Left lung (tissue), 4 donors: ENCODE measurements at regions not wholly inside any gene's neighbourhood (a gene's known extent, or its start where the extent isn't known, plus 50 kb on each side); places are given as distances from the start of the nearest gene placed in this dataset.

ENCODE experiments used
- ATAC-seq: fragments of 200-7000 bp; cut with Tn5 transposase; one replicate; pipeline ENCODE4 v1.9.1; 2020; ENCODE audit warnings: moderate library complexity
- DNase-seq, 4 donors: peaks; one replicate each; pipeline ENCODE4 v3.0.0-alpha.2; 2013 to 2020
- H3K27ac ChIP-seq, 2 donors: fragments of 200-600 bp; sonication (generic) in 1 of 2; one replicate each; pipeline versions ENCODE4 v1.5.0 to v1.8.0; 2020 to 2021
- H3K27me3 ChIP-seq, 2 donors: fragments of 200-600 bp; sonication (generic) in 1 of 2; one replicate each; pipeline versions ENCODE4 v1.5.0 to v1.8.0; 2020 to 2021
- H3K36me3 ChIP-seq, 2 donors: fragments of 200-600 bp; sonication (generic) in 1 of 2; one replicate each; pipeline versions ENCODE4 v1.5.0 to v1.8.0; 2020 to 2021
- H3K4me1 ChIP-seq, 2 donors: fragments of 200-600 bp; one replicate each; pipeline ENCODE4 v1.8.0; 2021
- H3K4me3 ChIP-seq, 2 donors: fragments of 200-600 bp; sonication (generic) in 1 of 2; one replicate each; pipeline versions ENCODE4 v1.5.0 to v1.8.0; 2020 to 2021; ENCODE audit warnings: mild to moderate bottlenecking in 1 of 2
- H3K9me3 ChIP-seq, 2 donors: fragments of 200-600 bp; sonication (generic) in 1 of 2; one replicate each; pipeline versions ENCODE4 v1.5.0 to v1.8.0; 2020 to 2021
- intact Hi-C, 2 donors: fragments of 100-400 bp; cut with DNase I; formaldehyde crosslinking; loops; one replicate each; pipeline versions ENCODE4 v1.11.2 to v1.14.2; 2022
- TF ChIP-seq, protein P1 (sequence below), 2 donors: fragments of 200-600 bp; sonication (generic) in 1 of 2; IDR thresholded peaks; one replicate each; pipeline versions ENCODE4 v1.5.0 to v1.8.0; 2021; ENCODE audit warnings: antibody characterized with exemption in 2 of 2
- donor health status: DM: no; HTN: yes; CAD: no.
- donor health status: DM: no; HTN: no; CAD: no.

- intact Hi-C loops = no loop called here
- TF ChIP-seq, protein P1, sequence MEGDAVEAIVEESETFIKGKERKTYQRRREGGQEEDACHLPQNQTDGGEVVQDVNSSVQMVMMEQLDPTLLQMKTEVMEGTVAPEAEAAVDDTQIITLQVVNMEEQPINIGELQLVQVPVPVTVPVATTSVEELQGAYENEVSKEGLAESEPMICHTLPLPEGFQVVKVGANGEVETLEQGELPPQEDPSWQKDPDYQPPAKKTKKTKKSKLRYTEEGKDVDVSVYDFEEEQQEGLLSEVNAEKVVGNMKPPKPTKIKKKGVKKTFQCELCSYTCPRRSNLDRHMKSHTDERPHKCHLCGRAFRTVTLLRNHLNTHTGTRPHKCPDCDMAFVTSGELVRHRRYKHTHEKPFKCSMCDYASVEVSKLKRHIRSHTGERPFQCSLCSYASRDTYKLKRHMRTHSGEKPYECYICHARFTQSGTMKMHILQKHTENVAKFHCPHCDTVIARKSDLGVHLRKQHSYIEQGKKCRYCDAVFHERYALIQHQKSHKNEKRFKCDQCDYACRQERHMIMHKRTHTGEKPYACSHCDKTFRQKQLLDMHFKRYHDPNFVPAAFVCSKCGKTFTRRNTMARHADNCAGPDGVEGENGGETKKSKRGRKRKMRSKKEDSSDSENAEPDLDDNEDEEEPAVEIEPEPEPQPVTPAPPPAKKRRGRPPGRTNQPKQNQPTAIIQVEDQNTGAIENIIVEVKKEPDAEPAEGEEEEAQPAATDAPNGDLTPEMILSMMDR (IDR thresholded peaks at IDR 0.05) = no peak
- no peaks in the 10 kb centered on the region for H3K36me3 ChIP-seq
- DNase-seq (no peak), ATAC-seq (no peak)
- no peaks in the 10 kb centered on the region for H3K4me1 ChIP-seq
- no peaks in the 10 kb centered on the region for H3K9me3 ChIP-seq
- H3K27me3 ChIP-seq = no peaks in the 10 kb centered on the region
- H3K4me3 ChIP-seq = no peak overlapping the region
- no peak overlapping the region for H3K27ac ChIP-seq
Observed at GRCh38 chr11:15501566-15501965, 386.8 kb downstream of the INSC start.

DNA sequence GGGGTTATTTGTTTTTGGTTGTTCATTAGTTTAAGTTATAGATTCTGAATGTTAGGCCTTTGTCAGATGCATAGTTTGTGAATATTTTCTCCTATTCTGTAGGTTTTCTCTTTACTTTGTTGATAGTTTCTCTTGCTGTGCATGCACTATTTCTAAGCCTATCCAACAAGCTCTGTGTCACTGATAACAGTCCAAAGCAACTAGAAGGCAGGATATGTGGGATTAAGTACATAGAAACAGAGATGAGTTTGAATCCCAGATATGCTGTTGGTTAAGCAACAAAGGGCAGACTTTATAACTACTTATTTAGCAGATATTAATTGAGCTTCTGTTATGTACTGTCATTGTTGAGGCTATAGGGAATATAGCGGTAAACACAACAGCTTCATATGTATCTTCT is 390.4 kb downstream of the INSC start:
- Histone ChIP-seq H3K27me3 (no peaks in the 10 kb centered on the region), H3K9me3 (no peaks in the 10 kb centered on the region), H3K4me3 (no peak overlapping the region), H3K27ac (no peak overlapping the region), H3K36me3 (no peaks in the 10 kb centered on the region), H3K4me1 (no peaks in the 10 kb centered on the region)
- intact Hi-C loops = no loop called here
- DNase-seq (no peak), ATAC-seq (no peak)
- TF ChIP-seq, protein P1 (IDR thresholded peaks at IDR 0.05) = no peak

- DNase-seq (peak in 1 of 4 donors; percentile 18), ATAC-seq (peak; percentile 84)
- Histone ChIP-seq H3K27me3 (no peaks in the 10 kb centered on the region), H3K9me3 (no peaks in the 10 kb centered on the region), H3K4me1 (no peaks in the 10 kb centered on the region), H3K4me3 (no peak overlapping the region), H3K27ac (no peak overlapping the region), H3K36me3 (no peaks in the 10 kb centered on the region)
- TF ChIP-seq, protein P1 (IDR thresholded peaks at IDR 0.05) = no peak
- intact Hi-C loops = no loop called here
Observed at GRCh38 chr11:15507592-15507991, 392.9 kb downstream of the INSC start.

DNA sequence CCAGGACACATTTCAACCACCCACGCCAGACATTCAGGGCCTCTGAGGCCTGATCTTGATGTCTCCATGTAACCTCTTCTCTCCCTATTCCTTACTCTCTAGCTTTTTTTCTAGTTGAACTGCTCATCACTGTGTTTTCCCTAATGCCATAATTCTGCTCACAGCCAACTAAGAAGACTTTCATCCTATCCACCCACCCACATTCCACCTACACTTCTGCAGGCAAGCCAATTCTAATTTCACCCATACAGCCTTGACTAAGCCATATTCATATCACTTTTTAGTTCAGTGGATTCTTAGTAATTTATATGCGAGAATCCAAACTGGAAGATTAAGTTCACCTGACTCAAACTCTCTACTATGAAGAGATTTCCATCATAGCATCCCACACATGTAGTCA is 394.4 kb downstream of the INSC start:
- Histone ChIP-seq H3K4me3 (no peak overlapping the region), H3K9me3 (no peaks in the 10 kb centered on the region), H3K4me1 (no peaks in the 10 kb centered on the region), H3K36me3 (no peaks in the 10 kb centered on the region), H3K27ac (no peak overlapping the region), H3K27me3 (no peaks in the 10 kb centered on the region)
- TF ChIP-seq, protein P1 (IDR thresholded peaks at IDR 0.05) = no peak
- intact Hi-C loops = no loop called here
- DNase-seq (no peak), ATAC-seq (no peak)

DNA sequence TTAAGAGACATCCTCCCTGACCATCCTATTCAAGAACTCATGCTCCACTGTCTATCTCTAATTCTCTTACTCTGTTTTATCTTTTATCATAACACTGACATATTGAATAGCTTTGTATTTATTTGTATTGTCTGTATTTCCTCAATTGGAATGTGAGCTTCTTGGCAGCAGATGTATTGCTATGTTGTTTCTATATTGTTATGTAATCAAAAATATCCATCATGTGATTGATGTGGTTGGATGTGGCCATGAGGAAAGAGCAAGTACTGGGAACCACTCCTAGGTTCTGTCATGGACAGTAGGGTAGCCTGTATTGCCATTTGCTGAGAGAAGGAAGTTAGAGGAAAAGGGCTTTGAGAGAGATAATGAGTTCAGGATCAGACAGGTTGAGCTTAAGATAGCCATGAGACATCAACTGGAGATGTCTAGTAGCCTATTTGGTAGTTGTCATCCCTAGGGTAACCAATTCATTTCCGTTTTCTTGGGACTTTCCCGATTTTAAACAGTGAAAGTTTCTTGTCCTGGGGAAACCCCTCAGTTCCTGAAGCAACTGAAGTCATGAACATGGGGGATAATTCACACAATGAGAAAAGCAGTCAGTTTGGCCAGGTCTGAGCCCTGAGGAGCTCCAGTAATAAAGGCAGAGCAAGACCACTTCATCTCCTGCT is 404.5 kb downstream of the INSC start:
- TF ChIP-seq, protein P1 (IDR thresholded peaks at IDR 0.05) = no peak
- Histone ChIP-seq H3K9me3 (peaks cover 0 to 23% of the 10 kb centered on the region in 2 donors), H3K4me1 (no peaks in the 10 kb centered on the region), H3K27ac (no peak overlapping the region), H3K27me3 (no peaks in the 10 kb centered on the region), H3K36me3 (no peaks in the 10 kb centered on the region), H3K4me3 (no peak overlapping the region)
- ATAC-seq = no peak
- intact Hi-C loops = no loop called here
- DNase-seq = no peak
